ENCODE measurements at regions not wholly inside any gene's neighbourhood (a gene's known extent, or its start where the extent isn't known, plus 50 kb on each side); places are given as distances from the start of the nearest gene placed in this dataset.

DNA sequence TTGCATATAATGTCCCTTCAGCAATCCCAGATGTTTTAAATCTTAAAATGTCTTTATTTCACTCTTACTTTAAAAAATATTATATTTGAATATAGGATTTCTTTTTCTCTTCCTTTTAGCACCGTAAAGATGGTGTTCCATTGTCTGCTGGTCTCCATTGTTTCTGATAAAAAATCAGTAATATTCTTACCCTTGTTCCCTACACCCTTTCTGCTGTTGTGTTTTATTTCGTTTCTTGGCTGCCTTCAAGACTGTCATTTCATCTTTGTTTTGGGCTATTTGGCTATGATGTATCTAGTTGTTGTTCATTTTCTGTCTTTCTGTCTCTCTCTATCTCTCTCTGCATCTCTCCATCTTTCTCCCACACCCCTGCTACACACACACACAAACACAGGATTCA is 197.9 kb downstream of the IRX2 start:
- TF ChIP-seq CTCF (IDR thresholded peaks at IDR 0.05; ENCODE audit: insufficient read depth, low read depth, low read length): no peak
- H3K36me3 ChIP-seq (ENCODE audit: control insufficient read depth, insufficient read depth, low read length): no peaks in the 10 kb centered on the region
- H3K4me3 ChIP-seq (ENCODE audit: low read depth, low read length): no peak overlapping the region
- ChIA-PET POLR2A (no interaction called here), CTCF (no interaction called here)
- no peak for DNase-seq (ENCODE audit: low read depth)
- H3K27me3 ChIP-seq (ENCODE audit: control insufficient read depth, insufficient read depth, low read length): no peaks in the 10 kb centered on the region

- no peaks in the 10 kb centered on the region for H3K27me3 ChIP-seq (ENCODE audit: control insufficient read depth, insufficient read depth, low read length)
- H3K4me3 ChIP-seq (ENCODE audit: low read depth, low read length): no peak overlapping the region
- DNase-seq (ENCODE audit: low read depth): no peak
- ChIA-PET POLR2A (no interaction called here), CTCF (no interaction called here)
- H3K36me3 ChIP-seq (ENCODE audit: control insufficient read depth, insufficient read depth, low read length): no peaks in the 10 kb centered on the region
- TF ChIP-seq CTCF (IDR thresholded peaks at IDR 0.05; ENCODE audit: insufficient read depth, low read depth, low read length): no peak
Observed at GRCh38 chr5:2550509-2550908, 201.0 kb downstream of the IRX2 start.

- TF ChIP-seq CTCF (IDR thresholded peaks at IDR 0.05; ENCODE audit: insufficient read depth, low read depth, low read length): no peak
- CTCF ChIA-PET: no interaction called here
- Histone ChIP-seq H3K4me3 (ENCODE audit: low read depth, low read length) (no peak overlapping the region), H3K27me3 (ENCODE audit: control insufficient read depth, insufficient read depth, low read length) (no peaks in the 10 kb centered on the region), H3K36me3 (ENCODE audit: control insufficient read depth, insufficient read depth, low read length) (no peaks in the 10 kb centered on the region)
- no peak for DNase-seq (ENCODE audit: low read depth)
- POLR2A ChIA-PET: no interaction called here
Observed at GRCh38 chr5:2549900-2550299, 201.6 kb downstream of the IRX2 start.

DNA sequence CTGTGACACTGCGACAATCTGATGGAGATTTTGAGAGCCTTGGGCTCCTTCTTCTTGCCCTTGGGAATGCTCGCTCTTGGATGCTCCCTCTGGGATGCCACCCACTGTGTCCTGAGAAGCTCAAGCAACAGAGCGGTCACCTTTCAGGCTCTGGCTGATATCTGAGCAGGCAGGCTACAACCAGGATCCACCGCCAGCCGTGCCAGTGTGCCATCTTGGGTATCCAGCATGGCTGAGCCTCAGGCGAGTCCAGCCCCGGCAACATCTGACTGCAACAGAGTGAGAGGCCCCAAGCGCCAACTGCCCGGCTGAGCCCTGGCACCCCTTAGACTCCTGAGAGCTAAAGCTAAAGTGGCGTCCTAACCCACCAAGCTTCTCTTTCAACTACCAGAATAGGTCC is 202.1 kb downstream of the IRX2 start:
- no peak for TF ChIP-seq CTCF (IDR thresholded peaks at IDR 0.05; ENCODE audit: insufficient read depth, low read depth, low read length)
- H3K27me3 ChIP-seq (ENCODE audit: control insufficient read depth, insufficient read depth, low read length): no peaks in the 10 kb centered on the region
- CTCF ChIA-PET: no interaction called here
- no peaks in the 10 kb centered on the region for H3K36me3 ChIP-seq (ENCODE audit: control insufficient read depth, insufficient read depth, low read length)
- no peak overlapping the region for H3K4me3 ChIP-seq (ENCODE audit: low read depth, low read length)
- POLR2A ChIA-PET: no interaction called here
- DNase-seq (ENCODE audit: low read depth): no peak

DNA sequence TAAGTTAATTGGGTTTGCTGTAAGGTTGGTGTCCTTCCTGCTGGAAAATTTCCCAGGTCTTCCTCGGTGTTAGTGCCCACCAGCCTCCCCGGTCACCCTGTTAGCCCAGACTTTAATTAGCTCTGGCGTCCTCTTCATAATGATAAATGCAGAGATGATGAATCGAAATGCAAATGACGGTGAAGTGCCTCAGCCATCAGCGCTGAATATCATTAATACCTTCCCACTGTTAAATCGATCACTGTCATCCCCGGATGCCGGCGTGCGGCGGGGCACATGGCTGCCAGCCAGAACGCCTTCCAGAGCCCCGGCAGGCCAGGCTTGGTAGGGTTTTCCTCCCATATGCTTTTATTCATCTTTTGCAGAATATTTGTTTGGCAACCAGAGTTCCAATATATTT is 204.5 kb downstream of the IRX2 start:
- Histone ChIP-seq H3K36me3 (ENCODE audit: control insufficient read depth, insufficient read depth, low read length) (no peaks in the 10 kb centered on the region), H3K4me3 (ENCODE audit: low read depth, low read length) (no peak overlapping the region), H3K27me3 (ENCODE audit: control insufficient read depth, insufficient read depth, low read length) (no peaks in the 10 kb centered on the region)
- no peak for TF ChIP-seq CTCF (IDR thresholded peaks at IDR 0.05; ENCODE audit: insufficient read depth, low read depth, low read length)
- no peak for DNase-seq (ENCODE audit: low read depth)
- ChIA-PET CTCF (no interaction called here), POLR2A (no interaction called here)

Data from BJ (cell line).